NCI-H1105 treated with DMSO at 0.1 percent for 48 hours (cell line): ENCODE measurements at regions not wholly inside any gene's neighbourhood (a gene's known extent, or its start where the extent isn't known, plus 50 kb on each side); places are given as distances from the start of the nearest gene placed in this dataset.
A peak's percentile ranks its signal among the peaks of the same experiment; 100 is the strongest.

ENCODE experiments used
- DNase-seq: peaks from one replicate; lab custom pipeline; 2025; lab: John Stamatoyannopoulos, UW

DNA sequence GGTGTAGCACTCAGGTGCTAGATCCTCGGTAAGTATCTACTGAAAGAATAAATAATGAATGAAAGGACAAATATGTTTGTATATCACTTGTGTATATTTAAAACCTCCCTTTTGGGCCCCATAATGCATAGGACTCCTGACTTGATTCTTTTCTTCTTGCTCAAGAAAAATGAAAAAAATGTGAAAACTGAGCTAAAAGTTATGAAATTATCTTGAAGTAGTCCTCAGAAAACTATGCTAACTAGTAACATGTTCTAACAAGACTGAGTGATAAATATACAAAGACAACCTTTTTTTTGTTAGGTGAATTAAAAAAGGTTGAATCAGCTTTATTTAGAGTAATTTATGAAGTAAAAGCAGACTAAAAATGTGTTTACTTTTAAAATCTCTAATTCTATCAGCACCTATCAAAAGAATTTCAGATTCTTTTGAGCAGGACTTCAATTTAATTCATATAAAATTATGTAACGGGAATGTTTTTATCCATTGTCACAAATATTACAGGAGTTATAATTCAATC lies 247.8 kb upstream of the JAG1 start:
- DNase-seq = no peak

GRCh38 chr20:10922506-10922905 lies 248.7 kb upstream of the JAG1 start:
- no peak for DNase-seq

DNA sequence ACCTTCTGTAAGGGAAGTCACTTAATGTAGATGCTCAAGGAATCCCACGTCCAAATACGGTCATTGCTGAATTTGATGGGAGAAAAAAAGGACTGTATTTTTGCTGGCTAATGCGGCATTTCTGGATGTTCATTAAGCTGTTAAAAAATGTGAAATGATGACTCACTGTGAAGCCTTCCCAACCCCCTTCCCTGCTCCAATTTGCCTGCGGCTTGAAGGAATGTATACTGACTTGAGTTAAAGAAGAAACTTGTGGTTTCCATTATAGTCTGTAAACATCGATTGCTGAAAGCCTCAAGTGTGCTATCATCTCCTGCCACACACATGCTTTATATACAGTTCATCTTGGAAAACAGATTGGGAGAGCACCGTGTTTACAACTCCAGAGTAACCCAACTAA lies 249.1 kb upstream of the JAG1 start:
- no peak for DNase-seq

GRCh38 chr20:10924644-10925201 lies 250.9 kb upstream of the JAG1 start:
- peak; percentile 84 for DNase-seq

- DNase-seq = no peak
Measured at GRCh38 chr20:10925767-10926166, 252.0 kb upstream of the JAG1 start.

DNA sequence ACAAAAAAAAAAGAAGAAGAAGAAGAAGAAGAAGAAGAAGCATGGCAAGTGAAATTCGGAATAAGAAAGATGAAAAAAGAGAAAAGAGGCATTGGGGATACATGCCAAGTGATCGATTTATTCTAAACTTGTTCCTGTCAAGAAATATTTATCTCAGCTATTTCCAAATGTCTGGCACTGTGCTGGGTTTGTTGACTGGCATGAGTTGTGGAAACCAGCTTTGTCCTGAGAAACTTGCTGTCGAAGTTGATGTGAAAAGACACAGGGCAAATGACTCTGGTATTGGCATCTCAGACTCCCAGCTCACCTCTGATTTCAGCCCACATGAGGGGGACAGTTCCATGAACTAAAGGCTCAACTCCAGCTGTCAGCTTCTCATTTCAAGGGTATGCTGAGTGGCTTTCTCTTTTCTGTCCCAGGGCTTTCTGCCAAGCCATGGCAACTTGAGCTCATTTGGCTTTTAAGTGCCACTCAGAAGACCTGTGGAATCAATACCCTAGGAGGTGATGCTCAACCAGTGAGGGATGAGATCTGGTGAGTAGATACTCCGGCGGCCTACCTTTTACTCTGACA lies 253.3 kb upstream of the JAG1 start:
- peak; percentile 48 for DNase-seq

DNA sequence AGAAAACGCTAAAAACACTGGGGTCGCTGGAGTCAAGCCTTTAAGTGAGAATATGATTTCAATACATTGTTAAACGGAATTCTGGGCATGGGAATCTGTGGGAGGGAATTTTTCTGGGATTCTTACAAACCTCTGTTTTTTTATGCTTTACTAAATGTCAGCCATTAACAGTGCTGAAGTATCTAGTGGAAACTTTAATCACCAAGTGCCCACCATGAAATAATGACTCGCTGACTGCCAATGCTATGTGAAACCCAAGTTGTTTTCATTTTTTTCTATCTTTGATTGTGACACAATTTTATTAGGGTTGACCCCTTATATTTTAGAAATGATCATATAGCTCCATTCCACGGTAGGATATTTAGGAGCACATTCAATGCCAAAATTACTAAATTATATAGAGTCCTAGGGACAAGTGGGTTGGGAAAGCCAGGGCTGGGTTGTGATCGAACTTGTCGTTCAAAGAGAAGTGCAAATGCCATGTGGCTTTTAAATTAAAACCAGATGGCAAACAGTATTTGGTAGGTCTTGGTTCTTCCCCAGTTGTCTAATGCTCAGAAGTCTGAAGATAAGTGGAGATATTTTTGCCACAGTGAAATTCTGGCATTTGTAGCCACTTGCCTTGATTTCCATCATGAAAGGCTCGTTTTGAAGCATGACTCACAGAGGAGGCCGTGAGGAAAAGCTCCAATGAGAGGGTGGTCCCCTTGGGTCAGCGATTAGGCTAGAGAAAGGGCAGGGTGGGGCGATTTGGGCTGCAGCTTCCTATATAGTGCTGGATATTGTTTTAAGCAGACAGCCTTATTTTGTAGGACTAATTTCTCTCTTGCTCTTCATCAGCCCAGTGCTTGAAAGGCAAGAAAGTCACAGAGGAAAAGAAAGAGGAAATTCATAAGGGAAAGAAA lies 254.4 kb upstream of the JAG1 start:
- no peak for DNase-seq

DNA sequence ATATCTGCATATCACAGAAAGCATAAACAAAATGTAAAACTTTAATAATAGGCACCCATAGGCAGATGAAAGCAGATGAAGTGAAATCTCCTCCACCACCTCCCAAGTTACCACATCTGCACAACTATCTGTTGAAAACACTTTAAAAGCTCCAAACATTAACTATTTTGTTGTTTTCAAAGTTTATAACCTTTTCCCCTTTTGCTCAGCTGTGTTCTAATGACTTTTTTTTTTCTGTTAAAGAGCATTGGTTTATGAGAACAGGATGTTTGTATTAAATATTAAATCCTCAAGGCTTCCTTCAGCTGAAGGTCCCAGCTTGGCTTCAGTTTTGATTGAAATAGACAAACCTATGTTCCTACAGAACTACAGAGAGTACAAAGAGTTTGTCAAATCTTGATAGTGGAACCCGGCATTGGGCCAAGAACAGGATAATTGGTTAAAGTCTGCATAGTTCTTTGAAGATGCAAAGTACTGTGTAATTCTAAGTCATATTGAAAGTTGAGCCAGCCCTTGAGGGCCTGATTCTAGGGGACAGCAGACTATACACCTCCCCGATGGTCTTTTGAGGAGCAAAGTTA lies 255.1 kb upstream of the JAG1 start:
- no peak for DNase-seq

GRCh38 chr20:10935658-10936402 lies 262.0 kb upstream of the JAG1 start:
- DNase-seq = no peak

- no peak for DNase-seq
Measured at GRCh38 chr20:10936786-10937185, 263.0 kb upstream of the JAG1 start.

- no peak for DNase-seq
Measured at GRCh38 chr20:10939331-10939941, 265.6 kb upstream of the JAG1 start.

DNA sequence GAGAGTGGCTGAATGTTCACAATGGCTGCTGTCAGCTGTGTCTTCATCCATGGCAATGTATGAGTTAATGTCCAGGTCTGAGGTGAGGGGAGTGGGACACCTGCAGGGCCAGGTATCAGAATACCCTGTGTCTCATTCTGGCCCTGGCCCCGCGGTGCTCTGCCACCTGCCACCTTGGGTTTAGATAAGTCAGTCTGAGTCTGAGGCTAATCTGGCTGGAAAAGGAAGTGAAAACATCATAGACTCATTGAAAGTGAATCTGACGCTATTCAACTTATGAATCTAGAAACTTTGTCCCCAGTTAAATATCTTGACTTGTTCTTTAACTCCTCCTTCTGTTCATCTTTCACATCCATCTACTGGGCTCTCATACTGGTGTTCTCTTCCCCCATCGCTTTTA lies 267.1 kb upstream of the JAG1 start:
- no peak for DNase-seq

DNA sequence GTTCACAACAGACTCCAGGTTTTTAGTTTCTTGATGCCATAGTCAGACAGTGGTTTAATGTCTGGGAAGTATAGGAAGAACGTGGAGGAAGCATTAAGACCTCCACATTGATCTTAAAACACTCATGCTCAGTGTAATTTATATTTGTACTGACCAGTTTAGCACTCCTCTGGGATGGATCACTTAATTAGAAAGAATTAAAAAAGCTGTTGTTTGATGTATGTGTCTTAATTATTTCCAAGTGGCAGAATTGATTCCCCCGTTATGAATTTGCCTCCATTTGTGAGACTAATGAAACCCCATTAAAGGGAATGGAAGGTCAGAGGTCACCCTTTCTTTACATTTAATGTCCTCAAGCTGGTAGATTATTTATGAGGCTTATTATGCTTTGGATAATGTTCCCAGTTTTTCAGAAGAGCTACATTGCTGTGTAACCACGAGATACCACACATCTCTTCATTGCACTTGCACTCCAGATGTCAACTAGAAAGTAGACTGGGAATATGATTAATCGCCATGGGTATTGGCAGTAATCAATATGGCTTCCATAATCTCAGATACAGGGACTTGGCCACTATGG lies 270.0 kb upstream of the JAG1 start:
- no peak for DNase-seq

DNA sequence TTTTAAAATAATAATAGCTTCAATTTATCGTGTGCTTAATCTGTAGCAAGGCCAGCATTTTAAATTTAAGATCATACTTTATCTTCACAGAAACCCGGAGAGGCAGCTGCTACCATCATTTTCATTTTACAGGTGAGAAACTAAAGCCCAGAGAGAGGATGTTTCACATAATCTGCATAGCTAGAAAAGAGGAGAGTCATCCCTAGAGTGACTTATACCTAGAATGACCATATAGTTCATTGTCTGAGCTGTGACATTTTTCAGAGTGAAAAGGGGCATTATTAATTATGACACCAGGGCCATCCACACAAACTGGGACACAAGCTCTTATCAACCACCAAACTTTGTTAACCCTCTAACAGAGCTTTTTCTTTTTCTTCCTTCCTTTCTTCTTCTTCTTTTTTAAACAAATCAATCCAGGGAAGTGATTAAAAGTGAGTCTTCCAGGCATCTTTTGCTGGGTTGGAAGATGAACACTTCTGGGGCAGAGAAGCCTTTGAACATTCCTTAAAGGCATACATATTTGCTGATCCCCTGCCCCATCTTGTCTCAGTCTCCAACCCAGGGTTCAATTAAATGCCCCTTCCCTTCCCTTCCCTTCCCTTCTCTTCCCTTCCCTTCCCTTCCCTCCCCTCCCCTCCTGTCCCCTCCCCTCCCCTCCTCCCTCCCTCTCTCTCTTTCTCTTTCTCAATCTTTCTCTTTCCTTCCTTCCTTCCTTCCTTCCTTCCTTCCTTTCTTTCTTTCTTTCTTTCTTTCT lies 272.5 kb upstream of the JAG1 start:
- DNase-seq = no peak

GRCh38 chr20:10947726-10948125 lies 273.9 kb upstream of the JAG1 start:
- DNase-seq = no peak

DNA sequence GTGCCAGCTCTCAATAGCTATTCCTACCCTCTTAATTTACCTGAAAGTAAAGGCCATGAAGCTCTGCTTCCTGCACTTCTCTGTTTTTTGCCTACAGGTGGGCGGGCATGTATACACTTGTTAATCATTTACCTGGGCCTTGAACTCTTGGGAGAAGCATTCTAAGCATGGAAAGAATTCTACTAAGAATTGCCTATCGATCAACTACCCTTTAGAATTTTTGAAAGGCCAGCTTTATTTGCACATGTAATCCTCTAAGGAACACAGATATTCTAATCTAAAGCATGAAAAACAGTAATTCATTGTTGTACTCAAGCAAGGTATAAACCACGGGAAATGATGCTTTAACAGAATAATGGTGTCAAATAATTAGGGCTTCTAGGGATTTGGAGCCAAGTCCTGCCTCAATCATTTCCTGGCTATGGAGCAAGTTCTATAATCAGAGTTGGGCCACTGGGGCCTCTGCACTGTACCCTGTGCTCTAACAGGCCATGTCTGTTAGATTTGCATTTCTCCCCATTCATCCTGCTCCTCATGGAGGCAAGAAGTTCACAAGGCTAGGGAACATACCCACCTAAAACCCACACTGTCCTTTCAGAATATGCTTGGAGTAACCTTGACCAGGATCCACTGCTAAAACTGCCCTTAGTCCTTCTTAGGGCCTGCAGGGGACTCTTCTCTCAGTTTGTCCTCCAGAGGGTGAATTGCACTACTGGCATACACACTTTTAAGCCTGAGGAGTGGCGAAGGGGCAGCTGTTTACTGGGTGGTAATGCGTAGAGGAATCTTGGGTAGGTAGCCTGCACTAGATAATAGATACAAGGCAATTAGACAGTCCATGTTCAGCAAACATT lies 276.4 kb upstream of the JAG1 start:
- DNase-seq = no peak

GRCh38 chr20:10951216-10951615 lies 277.4 kb upstream of the JAG1 start:
- no peak for DNase-seq

DNA sequence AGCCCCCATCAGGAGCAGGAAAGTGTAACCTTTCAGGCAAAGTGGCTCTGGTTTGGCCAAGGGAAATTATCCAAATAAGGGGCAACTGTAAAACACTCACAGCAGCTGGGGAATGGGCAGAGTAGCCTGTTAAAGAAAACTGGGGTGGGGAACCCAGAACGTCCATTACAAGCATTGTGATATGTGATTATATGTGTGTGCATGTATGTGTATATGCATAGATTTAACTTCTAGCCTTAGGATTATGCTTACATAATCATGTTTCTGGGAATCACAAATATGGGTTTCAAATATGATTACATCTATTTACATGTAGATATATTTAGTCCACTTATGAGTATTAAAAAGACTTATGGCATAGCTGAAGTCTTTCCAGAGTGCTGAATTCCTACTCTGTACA lies 278.1 kb upstream of the JAG1 start:
- DNase-seq = no peak

DNA sequence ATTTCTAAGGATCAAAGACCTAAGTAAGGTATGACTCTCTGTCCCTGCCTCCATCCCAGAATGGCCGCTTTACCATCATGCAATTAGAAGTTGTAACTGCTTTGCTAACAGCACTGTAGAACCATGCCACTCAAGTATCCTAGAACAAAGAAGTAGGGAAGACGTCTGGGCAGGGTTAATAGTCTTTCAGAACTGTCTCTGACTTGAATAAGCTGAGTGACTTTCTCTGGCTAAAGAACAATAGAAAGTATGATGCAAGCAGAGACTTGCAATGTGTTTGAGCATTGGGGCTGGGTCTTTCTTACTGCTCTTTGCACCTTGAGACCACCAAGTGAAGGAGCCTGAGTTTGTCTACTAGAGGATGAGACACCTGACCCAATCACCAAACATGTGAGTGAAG lies 279.6 kb upstream of the JAG1 start:
- no peak for DNase-seq
